Spleen (tissue), 7 donors: ENCODE measurements at regions not wholly inside any gene's neighbourhood (a gene's known extent, or its start where the extent isn't known, plus 50 kb on each side); places are given as distances from the start of the nearest gene placed in this dataset.

ENCODE experiments used
- CTCF ChIP-seq, 11 experiments: fragments of 200-600 bp in 7 of 11; fragments of 450-650 bp in 4 of 11; sonication (generic) in 4 of 11; IDR thresholded peaks in 8 of 11; conservative IDR thresholded peaks in 3 of 11; 1 replicate in 7 of 11; 2 replicates in 4 of 11; pipeline versions ENCODE4 v1.4.0 to v1.8.0; 2016 to 2021; ENCODE audit warnings: antibody characterized with exemption in 11 of 11, inconsistent platforms in 4 of 11, mild to moderate bottlenecking in 1 of 11
- POLR2A ChIP-seq, 3 donors: fragments of 450-650 bp; IDR thresholded peaks; one replicate each; pipeline ENCODE4 v1.5.1; 2017; ENCODE audit warnings: antibody characterized with exemption in 3 of 3, mild to moderate bottlenecking in 1 of 3
- POLR2AphosphoS5 ChIP-seq, 3 donors: sonication (generic); formaldehyde crosslinking; IDR thresholded peaks; one replicate each; pipeline ENCODE4 v1.5.1; 2017; ENCODE audit warnings: antibody characterized with exemption in 3 of 3
- donor health status: DM: no; HTN: no; CAD: no; lungs with moderate emphysema.
- donor health status: DM: no; HTN: no; CAD: no.
- donor health status: DM: no; HTN: no; CAD: no.

DNA sequence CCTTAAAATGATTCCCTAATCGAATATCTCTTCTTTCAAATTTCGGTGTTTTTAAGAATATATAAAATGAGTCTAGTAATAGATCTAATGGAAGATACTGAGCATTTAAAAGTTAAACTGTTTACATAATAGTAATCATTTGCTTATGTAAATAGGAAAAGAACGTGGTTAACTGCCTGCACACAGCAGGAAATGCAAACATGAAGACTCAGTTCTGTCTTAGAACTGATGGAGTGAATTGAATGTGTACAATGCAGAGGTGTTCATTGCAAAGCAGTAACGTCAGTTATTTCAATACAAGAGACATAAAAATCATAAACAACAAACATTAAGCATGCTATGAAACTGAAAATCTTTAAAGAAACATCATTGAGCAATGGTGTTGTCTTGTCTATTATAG, 359.4 kb upstream of the ADAMTS5 start:
- no peak for TF ChIP-seq POLR2A (IDR thresholded peaks at IDR 0.05)
- no peak for TF ChIP-seq CTCF (IDR thresholded peaks at IDR 0.05 in 8 of 11, conservative IDR thresholded peaks at IDR 0.05 in 3 of 11)
- no peak for TF ChIP-seq POLR2AphosphoS5 (IDR thresholded peaks at IDR 0.05)
